ENCODE measurements at regions not wholly inside any gene's neighbourhood (a gene's known extent, or its start where the extent isn't known, plus 50 kb on each side); places are given as distances from the start of the nearest gene placed in this dataset.

GRCh38 chr21:36557316-36557715, 77.4 kb upstream of the CLDN14 start:
- no CpG with 5 or more reads among the region's 3 CpGs for WGBS (ENCODE audit: extremely low coverage, insufficient read length, low lambda C conversion rate)
- Mint-ChIP-seq H3K36me3 (ENCODE audit: insufficient read depth in 1 of 3, low read depth in 3 of 3) (no peaks in the 10 kb centered on the region), H3K4me3 (no peak overlapping the region), H3K9me3 (no peaks in the 10 kb centered on the region), H3K27me3 (ENCODE audit: low read depth) (no peaks in the 10 kb centered on the region; the same call in 1 of the 2 replicates), H3K27ac (no peak overlapping the region), H3K4me1 (peaks cover 0 to 3% of the 10 kb centered on the region in 2 experiments; a peak in 2 of 4 replicates)
- H3K27me3 ChIP-seq (ENCODE audit: insufficient read depth, low read length) = no peaks in the 10 kb centered on the region
- no peaks in the 10 kb centered on the region for H3K4me1 ChIP-seq (ENCODE audit: insufficient read depth, low read length)
- no peak overlapping the region for H3T11ph ChIP-seq (ENCODE audit: low read length)
- no peak overlapping the region for H2AK5ac ChIP-seq (ENCODE audit: insufficient read length, low read length)
- no peak overlapping the region for H4K91ac ChIP-seq (ENCODE audit: insufficient read length, low read depth, low read length)
- H4K20me1 ChIP-seq (ENCODE audit: control insufficient read depth, insufficient read depth, insufficient read length) = no peaks in the 10 kb centered on the region
- H3K9me3 ChIP-seq (ENCODE audit: control insufficient read depth, low read depth, low read length) = no peaks in the 10 kb centered on the region
- no peak overlapping the region for H2BK12ac ChIP-seq (ENCODE audit: insufficient read length, low read depth, low read length)
- no peak overlapping the region for H3K23ac ChIP-seq (ENCODE audit: insufficient read length, low read depth, low read length)
- no peak overlapping the region for H2BK15ac ChIP-seq (ENCODE audit: low read depth, low read length)
- no peak overlapping the region for H3K27ac ChIP-seq (ENCODE audit: insufficient read length, low read depth, low read length)
- H3K4ac ChIP-seq (ENCODE audit: low read depth, low read length) = no peak overlapping the region
- DNase-seq = no peak
- no peak overlapping the region for H4K5ac ChIP-seq (ENCODE audit: insufficient read length, low read depth, low read length)
- no peak overlapping the region for H3K18ac ChIP-seq (ENCODE audit: insufficient read length, low read depth, low read length)
- H3K79me2 ChIP-seq (ENCODE audit: insufficient read depth, low read length) = no peaks in the 10 kb centered on the region
- no peak overlapping the region for H2BK5ac ChIP-seq (ENCODE audit: insufficient read length, low read length)
- H3K23me2 ChIP-seq (ENCODE audit: insufficient read length, low read depth, low read length, poor library complexity, severe bottlenecking) = no peaks in the 10 kb centered on the region
- TF ChIP-seq, protein P1, sequence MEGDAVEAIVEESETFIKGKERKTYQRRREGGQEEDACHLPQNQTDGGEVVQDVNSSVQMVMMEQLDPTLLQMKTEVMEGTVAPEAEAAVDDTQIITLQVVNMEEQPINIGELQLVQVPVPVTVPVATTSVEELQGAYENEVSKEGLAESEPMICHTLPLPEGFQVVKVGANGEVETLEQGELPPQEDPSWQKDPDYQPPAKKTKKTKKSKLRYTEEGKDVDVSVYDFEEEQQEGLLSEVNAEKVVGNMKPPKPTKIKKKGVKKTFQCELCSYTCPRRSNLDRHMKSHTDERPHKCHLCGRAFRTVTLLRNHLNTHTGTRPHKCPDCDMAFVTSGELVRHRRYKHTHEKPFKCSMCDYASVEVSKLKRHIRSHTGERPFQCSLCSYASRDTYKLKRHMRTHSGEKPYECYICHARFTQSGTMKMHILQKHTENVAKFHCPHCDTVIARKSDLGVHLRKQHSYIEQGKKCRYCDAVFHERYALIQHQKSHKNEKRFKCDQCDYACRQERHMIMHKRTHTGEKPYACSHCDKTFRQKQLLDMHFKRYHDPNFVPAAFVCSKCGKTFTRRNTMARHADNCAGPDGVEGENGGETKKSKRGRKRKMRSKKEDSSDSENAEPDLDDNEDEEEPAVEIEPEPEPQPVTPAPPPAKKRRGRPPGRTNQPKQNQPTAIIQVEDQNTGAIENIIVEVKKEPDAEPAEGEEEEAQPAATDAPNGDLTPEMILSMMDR (conservative IDR thresholded peaks at IDR 0.05) = no peak
- H2AFZ ChIP-seq (ENCODE audit: low read length) = no peak overlapping the region
- no peak overlapping the region for H3K56ac ChIP-seq (ENCODE audit: insufficient read length, low read depth, low read length)
- no peak overlapping the region for H4K8ac ChIP-seq (replicated peaks; ENCODE audit: insufficient read length, low read depth, low read length)
- H3K4me2 ChIP-seq (ENCODE audit: insufficient read depth, insufficient read length, low read length) = no peak overlapping the region
- no peak overlapping the region for H2BK120ac ChIP-seq (ENCODE audit: low read depth, low read length, poor library complexity, severe bottlenecking)
- H3K9ac ChIP-seq (ENCODE audit: extremely low read depth, insufficient read length, low read length) = no peak overlapping the region
- no peaks in the 10 kb centered on the region for H3K79me1 ChIP-seq (ENCODE audit: insufficient read depth, low read depth, low read length, poor library complexity, severe bottlenecking)
- no peak overlapping the region for H3K14ac ChIP-seq (ENCODE audit: insufficient read depth, low read length)
- no peak overlapping the region for H2BK20ac ChIP-seq (ENCODE audit: low read depth, low read length, poor library complexity, severe bottlenecking)
